ENCODE measurements at regions not wholly inside any gene's neighbourhood (a gene's known extent, or its start where the extent isn't known, plus 50 kb on each side); places are given as distances from the start of the nearest gene placed in this dataset.
"Not testable (repeated sequence)": the region's sequence is repeated elsewhere in the genome, so short reads cannot be mapped to it uniquely, and the experiment has no call there.

DNA sequence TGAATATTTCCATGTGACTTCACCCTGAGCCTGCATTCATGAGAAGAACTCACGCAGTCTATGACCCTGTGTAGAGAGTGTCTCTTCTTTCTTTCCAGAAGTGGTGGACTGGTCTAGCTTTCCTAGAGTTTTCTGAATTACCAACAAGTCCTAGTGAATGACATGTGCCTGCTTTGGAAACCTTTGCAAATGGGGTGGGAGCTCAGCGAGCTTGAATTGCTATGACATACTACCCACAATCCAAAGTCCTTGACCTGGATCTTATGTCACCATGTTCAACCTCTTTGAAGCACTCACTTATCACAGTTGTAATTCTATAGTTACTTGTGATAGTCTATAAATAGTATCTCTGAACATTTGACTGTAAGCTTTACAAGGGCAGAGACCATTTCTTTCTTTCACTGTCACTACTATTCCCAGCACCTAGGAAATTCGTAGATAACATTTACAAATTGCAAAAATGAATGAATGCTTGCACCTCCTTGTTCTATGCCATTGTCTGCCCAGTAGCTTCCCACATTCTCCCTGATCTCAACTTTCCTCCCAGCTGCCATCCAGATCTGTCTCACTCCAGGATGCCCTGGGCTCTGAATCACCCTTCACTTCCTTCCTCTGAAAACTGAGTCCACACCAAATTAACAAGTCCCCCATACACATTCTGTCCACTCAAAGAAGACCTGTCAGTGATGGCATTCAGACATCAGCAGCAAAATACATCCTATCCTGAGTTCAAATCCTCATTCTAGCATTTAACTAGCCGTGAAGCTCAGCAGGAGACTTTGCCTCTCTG lies 201.9 kb upstream of the SESN3 start:
- no peak for DNase-seq

DNA sequence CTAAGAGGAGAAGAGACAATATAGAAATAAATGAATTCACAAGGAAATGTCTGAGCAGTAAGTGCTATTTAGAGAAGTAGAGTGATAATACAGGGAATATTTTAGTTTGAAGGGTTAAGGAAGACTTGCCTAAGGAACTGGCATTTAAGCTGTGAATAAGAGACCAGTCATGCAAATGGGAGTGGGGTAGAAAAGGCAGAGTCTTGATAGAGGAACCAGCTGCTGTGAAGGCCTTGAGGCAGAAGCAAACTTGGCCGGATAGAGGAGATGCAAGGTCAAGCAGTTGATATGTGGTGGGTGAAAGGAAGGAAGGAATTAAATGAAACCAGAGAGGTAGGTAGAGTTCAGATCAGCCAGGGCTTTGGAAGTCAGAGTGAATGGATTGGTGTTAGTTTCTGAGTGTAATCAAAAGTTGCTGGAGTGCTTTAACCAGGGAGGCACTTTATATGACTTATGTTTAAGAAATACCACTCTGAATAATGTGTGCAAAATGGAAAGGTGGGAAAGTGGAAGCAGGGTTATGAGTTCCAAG lies 198.4 kb upstream of the SESN3 start:
- peak in 2 of 3 donors; percentile 12 to 31 for DNase-seq

DNA sequence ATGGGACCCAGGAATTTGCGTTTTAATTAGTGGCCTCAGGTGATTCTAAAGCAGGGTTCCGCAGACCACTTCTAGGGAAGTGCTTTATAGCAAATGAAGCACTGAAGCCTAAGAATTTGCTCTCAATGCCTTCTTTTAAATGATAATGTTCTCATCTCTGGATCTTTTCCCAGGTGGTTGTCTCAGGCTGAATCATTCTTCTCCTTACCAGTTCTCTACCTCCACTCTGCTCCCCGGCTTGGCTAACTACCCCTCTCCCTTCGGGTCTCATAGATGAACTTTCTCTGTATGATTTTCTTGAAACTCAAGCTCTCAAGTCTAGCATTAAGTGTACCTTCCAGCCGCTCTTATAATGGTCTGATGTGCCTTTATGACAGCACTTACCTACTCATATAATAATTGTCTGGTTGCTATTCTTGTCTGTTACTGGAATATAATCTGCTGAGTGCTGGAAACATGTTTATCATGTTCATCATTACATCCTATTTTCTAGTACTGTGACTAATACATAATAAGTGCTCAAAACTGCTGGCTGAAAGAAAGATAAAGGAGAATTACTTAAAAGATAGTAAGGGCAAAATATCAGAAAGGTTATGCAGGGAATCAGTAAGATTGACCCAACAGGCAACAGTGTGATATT lies 195.9 kb upstream of the SESN3 start:
- DNase-seq: no peak

DNA sequence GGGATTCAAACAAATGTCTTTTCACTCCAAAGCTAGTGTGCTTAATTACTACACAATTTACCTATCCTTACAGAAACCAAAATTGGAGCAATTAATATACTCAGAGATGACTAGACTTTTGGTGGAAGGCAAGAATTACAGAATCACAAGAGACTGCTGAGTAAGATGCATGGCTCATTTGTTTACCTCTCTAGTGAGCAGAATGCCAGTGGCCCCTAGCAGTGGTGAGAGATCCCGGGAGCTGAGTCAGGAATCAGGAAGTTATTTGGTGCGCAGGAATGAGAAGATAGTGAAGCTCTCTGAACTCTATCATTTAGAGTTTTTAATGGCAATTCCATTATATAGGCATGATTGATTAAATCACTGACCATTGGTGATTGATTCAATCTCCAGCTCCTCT lies 188.9 kb upstream of the SESN3 start:
- DNase-seq: no peak

DNA sequence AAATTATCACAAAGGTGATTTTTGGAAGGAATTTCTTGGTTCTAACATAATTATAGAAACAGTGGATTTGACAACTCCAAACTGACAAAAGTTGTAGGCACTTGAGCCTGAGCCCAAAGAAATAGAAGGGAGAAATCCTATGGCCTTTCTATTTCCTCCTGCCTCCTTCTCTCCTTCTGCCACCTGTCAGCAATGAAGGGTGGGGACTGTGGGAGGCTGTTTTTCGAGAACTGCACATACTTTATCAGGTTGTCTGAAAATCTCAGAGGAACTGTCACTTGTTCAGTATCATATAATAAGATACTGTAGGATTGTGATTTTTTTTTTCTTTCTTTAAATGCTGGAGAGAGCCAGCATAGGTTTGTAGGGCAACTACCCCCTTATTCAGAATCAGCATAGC lies 187.9 kb upstream of the SESN3 start:
- no peak for DNase-seq

DNA sequence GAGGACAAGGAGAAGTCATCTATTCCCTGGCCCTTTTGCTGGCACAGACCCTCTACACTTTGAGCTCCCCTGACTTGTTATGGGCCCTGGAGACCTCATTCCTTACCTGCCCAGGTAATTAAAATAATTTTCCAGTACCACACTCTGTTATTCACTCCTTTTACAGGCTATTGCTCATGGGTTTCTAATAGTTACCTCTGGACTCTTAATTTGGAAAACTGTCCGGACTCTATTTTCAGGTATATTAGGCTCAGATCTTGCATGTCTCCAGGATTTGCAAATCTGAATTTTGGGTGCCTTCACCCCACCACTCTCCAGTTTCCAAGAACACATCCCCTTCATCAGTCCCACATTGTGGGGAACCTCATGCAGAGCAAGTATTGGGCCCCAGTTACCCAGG lies 186.8 kb upstream of the SESN3 start:
- no peak for DNase-seq

GRCh38 chr11:95415837-95416304 lies 184.9 kb upstream of the SESN3 start:
- no peak for DNase-seq

GRCh38 chr11:95414217-95414616 lies 183.2 kb upstream of the SESN3 start:
- no peak for DNase-seq

DNA sequence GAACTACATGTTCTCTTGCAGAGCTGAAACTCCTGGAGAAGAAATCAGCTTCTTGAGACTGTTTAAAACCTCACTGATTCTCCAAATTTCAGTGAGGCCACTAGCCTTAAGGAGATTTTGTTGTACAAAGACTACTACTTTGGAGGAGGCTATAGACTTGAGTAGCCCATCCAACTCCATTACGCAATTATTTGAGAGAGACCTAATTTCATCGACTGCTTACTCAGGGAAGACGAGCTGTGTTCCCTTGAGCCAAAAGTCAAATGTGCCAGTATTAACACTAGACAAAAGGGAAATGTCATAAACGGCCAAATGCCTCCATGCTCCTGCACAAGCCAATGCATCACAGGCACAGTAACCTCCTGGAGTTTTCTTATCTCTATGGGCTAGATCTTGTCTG lies 182.8 kb upstream of the SESN3 start:
- DNase-seq: no peak

DNA sequence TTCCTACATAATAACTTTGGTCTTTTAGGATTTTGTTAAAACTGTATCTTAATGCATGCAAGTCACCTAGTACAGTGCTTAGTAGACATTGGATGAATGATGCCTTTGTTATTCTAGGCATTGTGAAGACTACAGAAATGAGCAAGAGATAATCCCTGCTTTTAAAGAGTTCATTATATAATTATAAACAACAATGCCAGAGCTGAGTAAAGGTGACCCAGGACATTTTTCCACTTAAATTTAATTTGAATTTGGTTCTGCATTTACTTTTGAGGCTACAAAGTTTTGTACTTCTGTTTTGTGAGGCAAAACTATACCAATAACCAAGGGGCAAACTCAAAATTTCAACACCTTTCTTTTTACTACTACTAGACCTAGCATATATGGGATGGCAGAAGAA lies 182.0 kb upstream of the SESN3 start:
- DNase-seq: no peak

- no peak for DNase-seq
Measured at GRCh38 chr11:95412074-95412473, 181.1 kb upstream of the SESN3 start.

GRCh38 chr11:95410707-95411106 lies 179.7 kb upstream of the SESN3 start:
- DNase-seq: not testable (repeated sequence)

DNA sequence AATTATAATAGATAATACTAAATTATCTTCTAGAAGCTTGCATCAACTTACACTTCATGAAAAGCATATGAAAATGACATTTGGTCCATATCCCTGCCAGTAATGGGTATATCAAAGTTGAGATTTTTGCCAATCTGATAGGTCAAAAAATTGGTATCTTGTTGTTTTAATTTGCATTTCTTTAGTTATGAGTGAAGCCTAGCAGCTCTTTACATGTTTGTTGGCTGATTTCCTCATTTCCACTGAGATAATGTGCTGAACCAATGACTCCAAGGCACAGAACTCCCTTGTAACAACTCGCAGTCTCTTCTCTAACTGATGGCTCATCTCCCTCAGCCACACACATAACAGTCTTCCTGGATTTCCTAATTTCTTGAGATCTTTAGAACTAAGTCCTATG lies 175.3 kb upstream of the SESN3 start:
- DNase-seq: no peak

DNA sequence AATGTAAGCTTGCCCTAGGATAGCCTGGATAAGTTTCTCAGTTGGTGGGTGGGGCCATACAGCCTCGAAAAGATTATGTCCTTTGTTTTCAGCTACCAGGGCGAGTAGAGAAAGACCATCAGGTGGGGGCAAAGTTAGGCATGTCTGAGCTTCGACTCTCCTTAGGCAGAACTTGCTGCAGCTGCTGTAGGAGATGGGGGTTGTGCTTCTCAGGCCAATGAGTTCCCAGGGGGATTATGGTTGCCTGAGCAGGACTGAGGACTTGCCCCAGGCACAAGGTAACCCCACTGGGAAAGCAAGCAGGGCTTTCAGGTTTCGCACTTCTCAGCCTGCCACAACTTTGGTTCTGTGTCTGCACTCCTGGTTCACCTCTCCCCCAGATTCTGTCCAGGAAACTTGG lies 173.4 kb upstream of the SESN3 start:
- no peak for DNase-seq

- DNase-seq: no peak
Measured at GRCh38 chr11:95398437-95399112, 167.6 kb upstream of the SESN3 start.

DNA sequence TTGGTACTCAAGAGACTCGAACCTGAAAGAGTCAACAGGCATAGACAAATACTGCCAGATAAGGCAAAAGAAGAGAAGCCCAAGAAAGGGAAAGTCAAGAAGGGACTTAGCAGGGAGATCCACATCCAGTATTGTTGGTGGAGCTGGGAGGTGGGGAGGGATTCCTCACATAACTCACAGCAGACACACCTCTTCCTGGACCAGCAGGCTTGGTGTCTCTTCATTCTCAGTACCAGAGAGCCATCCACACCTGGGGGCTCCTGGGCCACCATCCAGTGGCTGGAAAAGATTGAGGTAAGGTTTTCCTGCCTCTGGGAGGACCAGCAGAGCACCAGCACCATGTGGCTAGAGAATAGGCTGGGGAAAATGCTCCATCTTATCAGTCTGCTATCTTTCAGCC lies 161.6 kb upstream of the SESN3 start:
- no peak for DNase-seq

GRCh38 chr11:95389427-95389826 lies 158.4 kb upstream of the SESN3 start:
- DNase-seq: no peak

DNA sequence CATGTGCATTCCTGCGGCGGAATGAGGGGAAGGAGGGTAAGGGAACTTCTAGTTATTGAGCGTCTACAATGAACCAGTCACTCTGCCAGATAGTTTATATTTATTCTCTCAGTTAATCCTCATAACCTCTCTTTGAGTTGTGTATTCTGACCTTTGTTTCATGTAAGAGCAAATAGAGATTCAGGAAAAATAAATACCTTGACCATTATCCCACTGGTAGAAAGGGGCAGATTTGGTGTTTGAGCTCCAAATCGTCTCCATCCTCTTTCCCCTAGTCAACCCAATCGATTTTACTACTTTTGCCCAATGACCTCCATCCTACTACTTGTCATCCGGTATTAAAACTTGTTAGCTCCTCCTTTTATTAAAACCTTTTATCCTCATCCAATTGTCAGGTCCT lies 157.1 kb upstream of the SESN3 start:
- no peak for DNase-seq

DNA sequence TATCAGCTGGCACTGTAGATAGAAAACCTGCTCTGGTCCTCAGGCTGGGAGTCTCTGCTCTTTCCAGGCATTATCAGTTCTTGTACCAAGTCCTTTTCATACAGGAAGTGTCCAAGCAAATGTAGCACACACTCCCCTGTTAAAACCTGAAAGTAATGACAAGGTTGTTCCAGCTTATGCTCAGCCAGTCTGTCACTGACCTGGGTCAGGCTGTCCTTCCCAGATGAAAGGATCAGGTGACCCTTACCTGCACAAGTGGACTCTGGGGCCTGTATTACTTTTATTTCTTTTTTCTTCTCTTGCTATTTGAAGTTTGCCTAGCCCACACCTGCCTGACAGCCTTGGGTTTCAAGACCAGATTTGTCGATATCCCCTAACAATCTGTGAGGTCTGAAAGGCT lies 156.3 kb upstream of the SESN3 start:
- DNase-seq: no peak

- no peak for DNase-seq
Measured at GRCh38 chr11:95385577-95385976, 154.6 kb upstream of the SESN3 start.

DNA sequence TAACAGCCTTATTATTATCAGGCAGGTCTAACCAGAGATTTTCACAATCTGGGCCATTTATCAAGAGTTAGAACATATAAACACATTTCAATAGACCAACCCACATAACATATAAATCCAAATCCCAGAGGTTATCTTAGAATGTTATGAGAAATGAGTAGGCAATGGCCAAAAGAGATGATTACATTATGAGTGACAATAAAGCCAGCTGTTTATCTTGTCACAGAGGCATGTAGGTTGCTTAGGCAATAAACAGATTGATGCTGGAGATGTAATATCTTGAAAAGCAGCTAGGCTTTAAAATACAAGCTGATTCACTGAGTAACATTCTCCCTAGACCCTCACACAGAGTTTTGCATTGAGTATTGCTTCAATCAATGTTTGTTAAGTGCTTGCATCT lies 148.5 kb upstream of the SESN3 start:
- DNase-seq: no peak

DNA sequence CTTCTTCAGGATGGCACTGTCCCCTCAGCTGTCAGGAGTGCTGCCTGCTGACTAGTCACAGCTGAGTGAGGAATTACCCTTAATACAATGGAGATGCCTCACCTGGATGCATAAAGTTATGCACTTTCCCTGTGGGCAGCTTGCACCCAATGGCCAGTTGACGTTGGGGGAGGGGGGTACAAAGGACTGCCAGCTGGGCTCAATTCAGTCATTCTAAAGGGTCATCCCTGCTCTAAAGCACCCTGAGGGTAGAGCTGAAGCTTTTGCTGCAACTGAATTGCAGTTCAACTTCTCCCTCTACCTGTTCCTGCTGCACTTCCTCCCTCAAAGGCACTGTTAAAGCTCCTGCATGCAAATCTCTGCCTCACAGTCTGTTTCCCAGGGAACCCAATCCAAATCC lies 147.8 kb upstream of the SESN3 start:
- no peak for DNase-seq

GRCh38 chr11:95378111-95378510 lies 147.1 kb upstream of the SESN3 start:
- no peak for DNase-seq

- no peak for DNase-seq
Measured at GRCh38 chr11:95375886-95376285, 144.9 kb upstream of the SESN3 start.
